Astrocyte (in vitro differentiated cells and primary cell): ENCODE measurements at regions not wholly inside any gene's neighbourhood (a gene's known extent, or its start where the extent isn't known, plus 50 kb on each side); places are given as distances from the start of the nearest gene placed in this dataset.

Experiments
- CTCF ChIP-seq: IDR thresholded peaks from 2 replicates; pipeline ENCODE4 v1.5.1; 2011; ENCODE audit warnings: low read depth, mild to moderate bottlenecking, inconsistent platforms, low read length, moderate library complexity; ENCODE audit not compliant: insufficient read depth
- EZH2 ChIP-seq: IDR thresholded peaks from 2 replicates; pipeline ENCODE4 v1.6.1; 2012; ENCODE audit warnings: mild to moderate bottlenecking, low read length, inconsistent platforms; ENCODE audit not compliant: insufficient read depth

GRCh38 chrY:16474053-16474452, 1406.0 kb downstream of the CDY2B start:
- TF ChIP-seq CTCF (no peak), EZH2 (no peak)
